ENCODE measurements at regions not wholly inside any gene's neighbourhood (a gene's known extent, or its start where the extent isn't known, plus 50 kb on each side); places are given as distances from the start of the nearest gene placed in this dataset.

GRCh38 chr4:75101906-75102786 lies 169.2 kb downstream of the PARM1 start:
- no peak for DNase-seq
